Bronchial epithelial cell (primary cell): ENCODE measurements at regions not wholly inside any gene's neighbourhood (a gene's known extent, or its start where the extent isn't known, plus 50 kb on each side); places are given as distances from the start of the nearest gene placed in this dataset.
"Not testable (repeated sequence)": the region's sequence is repeated elsewhere in the genome, so short reads cannot be mapped to it uniquely, and the experiment has no call there.

ENCODE experiments used
- DNase-seq: peaks from one replicate; pipeline ENCODE4 v3.0.0-alpha.2; 2010; ENCODE audit warnings: low read depth
- FAIRE-seq: peaks from 2 replicates; lab custom pipeline; 2011; peaks lifted over from hg19 to GRCh38; lab: Jason Lieb, UNC
- H3K27me3 ChIP-seq: 2 replicates; pipeline ENCODE4 v1.5.1; 2011; ENCODE audit warnings: low read length; ENCODE audit not compliant: control insufficient read depth, insufficient read depth
- H3K36me3 ChIP-seq: 2 replicates; pipeline ENCODE4 v1.5.1; 2011; ENCODE audit warnings: low read length; ENCODE audit not compliant: control insufficient read depth, insufficient read depth
- H3K4me3 ChIP-seq: 2 replicates; pipeline ENCODE4 v1.5.1; 2011; ENCODE audit warnings: mild to moderate bottlenecking, low read depth, low read length, control low read depth
- TF ChIP-seq, protein P1 (sequence below): IDR thresholded peaks from 2 replicates; pipeline ENCODE4 v1.5.1; 2011; ENCODE audit warnings: mild to moderate bottlenecking, moderate library complexity, low read length, control low read depth, inconsistent platforms; ENCODE audit not compliant: insufficient read depth, severe bottlenecking

DNA sequence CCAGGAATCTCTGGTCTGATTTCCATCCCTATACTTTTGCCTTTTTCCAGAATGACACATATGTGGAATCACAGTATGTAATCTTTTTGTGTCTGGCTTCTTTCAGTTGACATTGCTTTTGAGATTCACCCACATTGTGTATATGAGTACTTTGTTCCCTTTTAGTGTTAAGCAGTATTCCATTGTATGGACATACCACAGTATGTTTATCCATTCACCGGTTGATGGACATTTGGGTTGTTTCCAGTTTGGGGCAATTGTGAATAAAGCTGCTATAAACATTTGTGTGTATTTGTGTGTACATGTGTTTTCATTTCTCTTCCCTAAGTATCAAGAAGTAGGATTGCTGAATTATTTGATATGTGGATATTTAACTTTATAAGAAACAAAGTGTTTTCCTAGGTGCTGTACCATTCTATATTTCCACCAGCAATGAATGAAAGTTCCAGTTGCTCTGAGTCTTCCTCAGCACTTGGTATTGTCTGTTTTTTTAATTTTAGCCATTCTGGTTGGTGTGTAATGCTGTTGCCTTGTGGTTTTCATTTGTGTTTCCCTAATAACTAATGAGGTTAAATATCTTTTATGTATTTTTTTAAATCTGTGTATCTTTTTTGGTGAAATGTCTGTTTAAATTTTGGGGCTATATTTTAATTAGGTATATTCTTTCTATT is 203.5 kb upstream of the HAAO start:
- no peak overlapping the region for H3K4me3 ChIP-seq
- FAIRE-seq (no peak), DNase-seq (no peak)
- H3K27me3 ChIP-seq = no peaks in the 10 kb centered on the region
- TF ChIP-seq, protein P1, sequence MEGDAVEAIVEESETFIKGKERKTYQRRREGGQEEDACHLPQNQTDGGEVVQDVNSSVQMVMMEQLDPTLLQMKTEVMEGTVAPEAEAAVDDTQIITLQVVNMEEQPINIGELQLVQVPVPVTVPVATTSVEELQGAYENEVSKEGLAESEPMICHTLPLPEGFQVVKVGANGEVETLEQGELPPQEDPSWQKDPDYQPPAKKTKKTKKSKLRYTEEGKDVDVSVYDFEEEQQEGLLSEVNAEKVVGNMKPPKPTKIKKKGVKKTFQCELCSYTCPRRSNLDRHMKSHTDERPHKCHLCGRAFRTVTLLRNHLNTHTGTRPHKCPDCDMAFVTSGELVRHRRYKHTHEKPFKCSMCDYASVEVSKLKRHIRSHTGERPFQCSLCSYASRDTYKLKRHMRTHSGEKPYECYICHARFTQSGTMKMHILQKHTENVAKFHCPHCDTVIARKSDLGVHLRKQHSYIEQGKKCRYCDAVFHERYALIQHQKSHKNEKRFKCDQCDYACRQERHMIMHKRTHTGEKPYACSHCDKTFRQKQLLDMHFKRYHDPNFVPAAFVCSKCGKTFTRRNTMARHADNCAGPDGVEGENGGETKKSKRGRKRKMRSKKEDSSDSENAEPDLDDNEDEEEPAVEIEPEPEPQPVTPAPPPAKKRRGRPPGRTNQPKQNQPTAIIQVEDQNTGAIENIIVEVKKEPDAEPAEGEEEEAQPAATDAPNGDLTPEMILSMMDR = no peak
- no peaks in the 10 kb centered on the region for H3K36me3 ChIP-seq

DNA sequence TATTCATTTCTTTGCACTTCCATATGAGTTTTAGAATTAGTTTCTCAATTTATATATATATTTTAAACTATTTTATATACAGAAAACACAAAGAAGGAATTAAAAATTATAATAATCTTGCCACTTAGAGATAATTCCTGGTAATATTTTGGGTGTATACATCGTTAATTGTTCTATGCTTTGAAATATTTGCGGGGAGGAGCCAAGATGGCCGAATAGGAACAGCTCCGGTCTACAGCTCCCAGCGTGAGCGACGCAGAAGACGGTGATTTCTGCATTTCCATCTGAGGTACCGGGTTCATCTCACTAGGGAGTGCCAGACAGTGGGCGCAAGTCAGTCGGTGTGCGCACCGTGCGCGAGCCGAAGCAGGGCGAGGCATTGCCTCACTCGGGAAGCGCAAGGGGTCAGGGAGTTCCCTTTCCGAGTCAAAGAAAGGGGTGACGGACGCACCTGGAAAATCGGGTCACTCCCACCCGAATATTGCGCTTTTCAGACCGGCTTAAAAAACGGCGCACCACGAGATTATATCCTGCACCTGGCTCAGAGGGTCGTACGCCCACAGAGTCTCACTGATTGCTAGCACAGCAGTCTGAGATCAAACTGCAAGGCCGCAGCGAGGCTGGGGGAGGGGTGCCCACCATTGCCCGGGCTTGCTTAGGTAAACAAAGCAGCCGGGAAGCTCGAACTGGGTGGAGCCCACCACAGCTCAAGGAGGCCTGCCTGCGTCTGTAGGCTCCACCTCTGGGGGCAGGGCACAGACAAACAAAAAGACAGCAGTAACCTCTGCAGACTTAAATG is 197.1 kb upstream of the HAAO start:
- not testable (repeated sequence) for FAIRE-seq, H3K36me3 ChIP-seq, H3K4me3 ChIP-seq, DNase-seq, H3K27me3 ChIP-seq

DNA sequence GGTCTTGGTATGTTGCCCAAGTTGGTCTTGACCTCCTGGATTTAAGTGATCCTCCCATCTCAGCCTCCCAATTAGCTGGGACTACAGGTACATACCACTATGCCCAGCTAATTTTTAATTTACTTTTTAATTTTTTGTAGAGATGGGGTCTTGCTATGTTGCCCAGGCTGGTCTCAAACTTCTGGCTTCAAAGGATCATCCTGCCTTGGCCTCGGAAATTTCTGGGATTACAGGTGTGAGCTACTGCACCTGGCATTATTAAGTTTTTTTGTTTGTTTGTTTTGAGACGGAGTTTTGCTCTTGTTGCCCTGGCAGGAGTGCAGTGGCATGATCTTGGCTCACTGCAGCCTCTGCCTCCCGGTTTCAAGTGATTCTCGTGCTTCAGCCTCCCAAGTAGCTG is 195.7 kb upstream of the HAAO start:
- not testable (repeated sequence) for H3K27me3 ChIP-seq, FAIRE-seq, H3K4me3 ChIP-seq, H3K36me3 ChIP-seq, DNase-seq

DNA sequence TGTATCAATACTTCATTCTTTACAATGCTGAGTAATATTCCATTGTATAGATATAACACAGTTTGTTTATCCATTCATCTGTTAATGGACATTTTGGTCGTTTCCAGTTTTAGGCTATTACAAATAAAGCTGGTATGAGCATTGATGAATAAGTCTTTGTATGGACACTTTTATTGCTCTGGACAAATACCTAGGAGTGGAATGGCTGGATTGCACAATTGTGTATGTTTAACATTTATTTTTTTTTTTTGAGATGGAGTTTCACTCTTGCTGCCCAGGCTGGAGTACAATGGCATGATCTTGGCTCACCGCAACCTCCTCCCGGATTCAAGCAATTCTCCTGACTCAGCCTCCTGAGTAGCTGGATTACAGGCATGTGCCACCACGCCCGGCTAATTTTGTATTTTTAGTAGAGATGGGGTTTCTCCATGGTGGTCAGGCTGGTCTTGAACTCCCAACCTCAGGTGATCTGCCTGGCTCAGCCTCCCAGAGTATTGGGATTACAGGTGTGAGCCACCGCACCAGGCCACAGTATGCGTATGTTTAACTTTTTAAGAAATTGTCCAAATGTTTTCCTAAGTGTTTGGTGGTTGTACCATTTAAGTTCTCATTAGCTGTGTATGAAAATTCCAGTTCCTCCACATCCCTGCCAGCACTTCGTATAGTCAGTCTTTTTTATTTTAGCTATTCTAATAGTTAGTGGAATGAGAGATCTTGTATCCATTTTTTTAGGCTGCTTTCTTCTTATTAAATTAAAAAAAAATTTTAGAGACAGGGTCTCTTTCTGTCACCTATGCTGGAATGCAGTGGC is 194.9 kb upstream of the HAAO start:
- H3K27me3 ChIP-seq = no peaks in the 10 kb centered on the region
- DNase-seq (peak; percentile 98), FAIRE-seq (no peak)
- H3K36me3 ChIP-seq = no peaks in the 10 kb centered on the region
- TF ChIP-seq, protein P1 = no peak
- no peak overlapping the region for H3K4me3 ChIP-seq

DNA sequence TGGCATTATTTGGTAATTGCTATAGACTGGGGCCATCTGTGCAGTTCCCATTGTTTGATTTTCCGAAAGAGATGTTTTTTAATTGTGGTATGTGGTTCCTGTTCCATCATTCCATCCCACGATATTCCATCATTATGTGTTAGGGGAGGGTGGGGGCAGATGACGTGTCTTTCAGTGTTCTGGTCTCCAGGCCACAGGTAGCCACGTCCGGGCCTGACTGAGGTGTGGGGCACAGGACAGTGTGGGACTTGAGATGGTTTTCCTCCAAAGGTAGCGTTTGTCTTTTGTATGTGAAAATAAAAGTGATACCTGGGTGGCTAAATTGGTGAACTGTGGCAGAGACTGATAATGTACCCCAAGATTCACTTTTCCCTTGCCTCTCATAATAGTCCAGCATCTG is 192.2 kb upstream of the HAAO start:
- TF ChIP-seq, protein P1 = no peak
- no peak for DNase-seq
- Histone ChIP-seq H3K27me3 (no peaks in the 10 kb centered on the region), H3K36me3 (no peaks in the 10 kb centered on the region), H3K4me3 (no peak overlapping the region)
- FAIRE-seq = no peak

DNA sequence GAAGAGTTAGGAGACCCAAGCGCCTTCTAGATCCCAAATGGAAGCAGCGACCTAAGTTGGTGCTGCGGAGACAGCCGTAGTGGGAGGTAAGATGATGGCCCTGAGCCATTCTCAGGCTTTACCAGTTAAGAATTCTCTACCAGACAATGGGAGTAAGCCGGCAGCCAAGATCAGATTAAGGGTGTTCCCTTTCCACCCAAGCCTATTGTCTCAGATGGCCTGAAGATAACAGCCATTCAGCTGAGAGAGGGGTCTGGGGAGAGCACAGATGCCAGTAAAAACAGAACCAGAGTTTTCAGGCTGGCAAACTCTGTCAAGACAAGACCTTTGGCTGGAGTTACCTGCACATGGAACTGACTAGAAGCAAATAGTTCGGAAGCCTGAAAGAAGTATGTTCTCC is 191.7 kb upstream of the HAAO start:
- Histone ChIP-seq H3K36me3 (no peaks in the 10 kb centered on the region), H3K27me3 (no peaks in the 10 kb centered on the region), H3K4me3 (no peak overlapping the region)
- FAIRE-seq (no peak), DNase-seq (no peak)
- TF ChIP-seq, protein P1 = no peak
